CMK (cell line): ENCODE measurements at regions not wholly inside any gene's neighbourhood (a gene's known extent, or its start where the extent isn't known, plus 50 kb on each side); places are given as distances from the start of the nearest gene placed in this dataset.

Source experiments
- DNase-seq: peaks from one replicate; pipeline ENCODE4 v3.0.0-alpha.2; 2010; ENCODE audit warnings: low read depth

GRCh38 chrX:58051346-58051745, 141.1 kb upstream of the ZXDA start:
- no peak for DNase-seq

GRCh38 chrX:58044130-58044529, 133.9 kb upstream of the ZXDA start:
- DNase-seq: no peak

DNA sequence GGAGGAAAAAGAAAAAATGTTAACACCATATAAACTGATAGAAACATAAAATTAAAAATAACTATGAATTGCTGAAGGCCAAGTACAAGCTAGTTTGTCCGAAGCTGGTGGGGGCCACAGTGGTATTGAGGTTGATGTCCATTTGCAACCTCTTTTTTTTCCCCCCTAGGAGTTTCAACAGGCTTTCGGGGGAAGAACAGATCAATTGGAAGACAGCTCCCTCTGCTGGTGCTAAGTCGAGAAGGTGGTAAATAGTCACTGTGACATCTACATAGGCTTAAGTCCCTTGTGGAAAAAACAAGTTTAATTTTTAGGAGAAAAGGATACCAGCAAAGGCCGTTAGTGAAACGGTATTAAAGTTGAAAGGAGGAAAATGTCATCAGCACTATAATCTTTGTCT, 115.7 kb upstream of the ZXDA start:
- peak; percentile 8 for DNase-seq

DNA sequence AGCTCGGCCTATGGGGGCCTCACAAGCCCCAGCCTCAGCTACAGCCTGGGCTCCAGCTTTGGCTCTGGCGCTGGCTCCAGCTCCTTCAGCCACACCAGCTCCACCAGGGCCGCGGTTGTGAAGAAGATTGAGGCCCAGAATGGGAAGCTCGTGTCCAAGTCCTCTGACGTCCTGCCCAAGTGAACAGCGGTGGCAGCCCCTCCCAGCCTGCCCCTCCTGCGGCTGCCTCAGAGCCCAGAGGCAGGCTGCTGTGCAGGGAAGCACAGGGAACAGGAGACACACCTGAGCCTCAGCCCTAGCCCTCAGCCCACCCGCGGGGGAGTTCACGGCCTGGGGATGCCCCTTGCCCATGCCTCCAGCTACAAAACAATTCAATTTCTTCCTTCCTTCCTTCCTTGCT, 75.7 kb upstream of the ZXDA start:
- DNase-seq: no peak

DNA sequence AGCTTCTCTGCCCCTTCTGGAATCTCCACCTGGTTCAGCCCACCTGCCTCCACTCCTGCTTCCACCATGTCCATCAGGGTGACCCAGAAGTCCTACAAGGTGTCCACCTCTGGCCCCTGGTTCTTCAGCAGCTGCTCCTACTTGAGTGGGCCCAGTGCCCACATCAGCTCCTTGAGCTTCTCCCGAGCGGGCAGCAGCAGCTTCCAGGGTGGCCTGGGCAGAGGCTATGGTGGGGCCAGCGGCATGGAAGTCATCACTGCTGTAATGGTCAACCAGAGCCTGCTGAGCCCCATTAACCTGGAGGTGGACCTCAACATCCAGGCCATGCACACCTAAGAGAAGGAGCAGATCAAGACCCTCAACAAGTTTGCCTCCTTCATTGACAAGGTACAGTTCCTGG, 74.4 kb upstream of the ZXDA start:
- no peak for DNase-seq

GRCh38 chrX:57977992-57978391, 67.7 kb upstream of the ZXDA start:
- DNase-seq: no peak

DNA sequence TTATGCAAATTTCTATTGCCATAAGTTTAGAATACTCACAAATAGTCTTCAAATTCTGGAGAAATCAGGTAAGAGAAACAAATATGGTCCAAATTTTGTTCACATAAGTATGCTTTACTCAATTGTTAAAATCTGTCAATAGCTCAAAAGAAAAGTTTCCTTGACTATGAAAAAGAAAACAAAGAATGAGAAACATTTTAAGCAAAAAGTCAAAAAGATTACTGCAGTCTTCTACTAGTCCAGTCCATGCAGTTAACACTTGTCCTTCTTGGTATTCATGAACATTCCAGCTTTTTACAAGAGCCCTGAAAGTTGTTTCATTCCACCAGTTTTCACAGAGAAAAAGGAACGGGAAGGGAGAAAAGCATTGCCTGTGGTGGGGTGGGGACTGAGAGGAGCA, 54.7 kb upstream of the ZXDA start:
- no peak for DNase-seq
